CD4-positive, alpha-beta T cell treated with Interleukin-6 at 100 ng/mL for 8 hours (primary cell): ENCODE measurements at regions not wholly inside any gene's neighbourhood (a gene's known extent, or its start where the extent isn't known, plus 50 kb on each side); places are given as distances from the start of the nearest gene placed in this dataset.
"Not testable (repeated sequence)": the region's sequence is repeated elsewhere in the genome, so short reads cannot be mapped to it uniquely, and the experiment has no call there.

Experiments used
- DNase-seq: peaks from one replicate; pipeline ENCODE4 v3.0.0-alpha.2; 2020; ENCODE audit warnings: mixed read lengths, low spot score

DNA sequence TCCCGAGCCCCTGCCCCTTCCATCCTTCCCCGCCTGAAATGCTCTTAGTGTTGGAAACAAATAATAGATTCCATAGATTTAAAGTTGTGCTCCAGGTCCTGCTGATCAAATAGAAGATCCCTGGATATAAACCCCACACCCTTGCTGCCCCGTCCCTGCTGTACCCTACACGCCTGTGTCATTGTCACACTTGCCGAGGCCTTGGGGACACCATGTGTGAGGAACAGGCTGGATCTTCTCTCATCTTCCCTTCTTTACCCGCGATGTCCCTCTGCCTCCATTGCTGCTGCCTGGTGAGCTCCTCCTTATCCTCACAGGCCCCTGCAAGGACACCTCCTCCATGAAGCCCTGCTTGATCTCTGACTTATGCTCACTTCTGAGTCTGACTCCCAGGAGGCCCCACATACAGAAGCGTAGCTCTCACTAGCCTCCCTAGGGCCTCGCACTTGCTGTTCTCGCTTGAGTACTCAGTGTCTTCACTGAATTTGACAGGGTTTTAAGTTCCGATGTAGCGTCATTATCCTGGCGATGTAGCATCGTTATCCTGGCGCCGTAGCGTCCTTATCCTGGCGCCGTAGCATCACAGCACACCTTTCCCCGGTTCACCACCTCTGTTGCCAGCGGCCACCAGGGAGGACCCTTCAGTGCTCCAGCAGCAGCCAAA lies 221.9 kb downstream of the NDUFA10 start:
- no peak for DNase-seq

DNA sequence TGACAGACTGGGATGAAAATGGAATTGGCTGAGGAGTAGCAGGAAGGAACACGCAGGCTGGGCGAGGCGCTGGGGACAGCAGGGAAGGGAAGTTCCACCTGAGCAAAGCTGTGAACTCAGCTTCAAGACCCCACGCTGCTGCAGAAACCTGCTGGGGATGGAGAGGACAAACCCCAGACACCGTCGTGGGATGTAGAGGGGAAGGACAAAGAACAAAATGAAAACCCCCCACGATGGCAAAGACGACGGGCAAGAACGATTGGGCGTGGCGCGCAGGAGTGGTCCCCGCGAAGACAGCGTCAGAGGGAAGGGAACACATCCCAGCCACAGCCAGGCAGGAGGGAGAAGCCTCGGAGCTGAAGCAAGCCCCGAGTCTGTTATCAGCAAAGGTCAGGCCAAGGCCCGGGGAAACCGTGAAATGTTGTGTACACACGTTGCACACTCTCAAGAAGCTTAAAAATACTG lies 222.9 kb downstream of the NDUFA10 start:
- no peak for DNase-seq

DNA sequence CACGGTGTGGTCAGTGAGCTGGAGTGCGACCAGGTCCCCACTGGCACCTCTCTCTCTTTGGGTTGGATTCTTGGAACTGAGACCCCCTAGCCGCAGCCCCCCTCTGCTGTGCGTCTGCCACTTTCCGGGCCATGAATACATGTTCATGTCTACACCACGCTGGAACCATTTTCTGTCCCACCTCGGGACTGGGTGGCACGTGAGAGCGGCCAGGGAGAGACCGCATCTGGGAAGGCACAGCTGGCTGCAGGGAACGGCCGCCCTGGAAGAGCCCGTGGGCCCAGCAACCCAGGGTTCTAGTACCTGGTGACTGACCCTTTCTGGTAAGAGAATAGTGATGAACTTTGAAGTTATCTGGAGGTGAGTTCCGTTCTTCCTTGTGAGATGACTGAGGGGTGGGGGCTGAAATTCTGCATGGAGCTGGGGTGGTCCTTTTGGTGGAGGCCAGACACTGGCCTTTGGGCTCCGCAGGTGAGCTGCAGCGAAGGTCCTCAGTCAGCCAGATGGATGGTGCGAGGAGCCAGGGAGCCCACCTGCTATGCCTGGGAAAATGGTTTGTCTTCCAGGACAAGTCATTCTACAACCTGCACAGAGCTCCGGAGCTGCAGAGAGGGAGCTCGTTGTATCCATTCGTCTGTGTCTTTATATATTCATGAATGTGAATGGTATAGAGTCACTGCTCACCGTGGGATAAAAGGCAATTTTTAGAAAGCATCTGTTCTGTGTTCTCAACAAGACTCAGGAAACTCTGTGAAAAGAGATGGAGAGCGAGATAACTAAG lies 223.5 kb downstream of the NDUFA10 start:
- DNase-seq = no peak

DNA sequence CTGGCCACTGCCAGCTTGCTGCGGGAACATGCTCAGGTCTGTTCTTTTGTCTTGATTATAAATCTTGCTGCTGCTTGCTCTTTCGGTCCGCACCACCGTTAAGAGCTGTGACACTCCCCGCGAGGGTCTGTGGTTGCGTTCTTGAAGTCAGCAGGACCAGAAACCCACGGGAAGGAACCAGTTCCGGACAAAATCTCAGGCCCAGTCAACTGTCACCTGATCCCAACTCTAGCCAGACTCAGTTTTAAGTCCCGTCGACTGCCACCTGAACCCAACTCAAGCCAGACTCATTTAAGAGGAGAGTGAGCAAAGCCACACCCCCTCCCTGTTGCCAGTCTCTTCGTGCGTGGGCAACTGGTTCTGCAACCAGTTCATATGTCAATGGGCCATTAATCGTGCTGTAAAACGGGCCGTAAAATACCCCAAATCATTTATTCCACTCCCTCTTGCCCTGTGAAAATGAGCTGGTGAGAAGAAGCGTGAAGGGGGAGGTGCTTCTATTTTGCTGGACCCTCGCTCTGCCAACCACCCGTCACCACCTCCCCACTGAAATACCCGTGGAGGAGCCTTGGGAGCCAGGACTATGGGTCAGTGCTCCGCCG lies 224.3 kb downstream of the NDUFA10 start:
- no peak for DNase-seq

DNA sequence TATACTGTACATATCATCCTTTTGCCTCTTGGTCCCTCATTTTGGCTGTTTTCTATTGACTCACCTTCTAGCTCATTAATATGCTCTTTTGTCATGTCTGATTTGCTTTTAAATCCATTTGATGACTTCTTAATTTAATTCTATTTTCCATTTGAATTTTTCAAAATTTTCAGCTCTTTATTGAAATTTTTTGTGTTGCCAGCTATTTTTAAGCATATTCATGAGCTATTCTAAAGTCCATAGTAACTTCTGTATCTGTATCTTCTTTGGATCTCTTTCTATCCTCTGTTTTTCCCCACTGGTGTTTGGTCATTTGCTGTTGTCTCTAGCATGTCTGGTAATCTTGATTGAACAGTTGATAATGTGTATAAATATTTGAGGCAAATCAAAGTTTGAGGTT lies 227.8 kb downstream of the NDUFA10 start:
- DNase-seq = no peak

DNA sequence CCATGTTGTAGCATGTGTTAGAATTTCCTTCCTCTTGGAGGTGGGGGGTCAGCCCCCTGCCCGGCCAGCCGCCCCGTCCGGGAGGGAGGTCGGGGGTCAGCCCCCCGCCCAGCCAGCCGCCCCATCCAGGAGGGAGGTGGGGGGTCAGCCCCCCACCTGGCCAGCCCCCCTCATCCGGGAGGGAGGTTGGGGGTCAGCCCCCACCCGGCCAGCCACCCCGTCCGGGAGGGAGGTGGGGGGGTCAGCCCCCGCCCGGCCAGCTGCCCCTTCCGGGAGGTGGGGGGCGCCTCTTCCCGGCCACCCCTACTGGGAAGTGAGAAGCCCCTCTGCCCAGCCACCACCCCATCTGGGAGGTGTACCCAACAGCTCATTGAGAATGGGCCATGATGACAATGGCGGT lies 229.4 kb downstream of the NDUFA10 start:
- DNase-seq = not testable (repeated sequence)

DNA sequence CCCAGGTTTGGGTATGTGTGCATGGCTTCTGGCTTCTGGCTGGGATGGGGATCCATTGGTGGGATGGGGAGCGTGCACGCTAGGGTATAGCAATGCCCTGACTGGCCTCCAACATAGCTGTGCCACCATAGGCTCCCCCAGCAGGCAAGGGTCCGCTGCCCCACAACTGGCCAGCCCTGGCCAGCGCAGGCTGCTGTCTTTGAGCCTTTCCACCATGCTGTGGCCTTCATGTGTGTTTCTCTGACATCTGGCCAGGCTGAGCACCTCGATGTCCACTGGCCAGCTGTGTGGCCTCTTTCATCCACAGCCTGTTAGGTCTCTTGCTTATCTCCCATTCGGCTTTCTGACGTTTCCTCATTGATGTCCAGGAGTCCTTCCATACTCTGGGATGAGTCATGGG lies 231.3 kb downstream of the NDUFA10 start:
- no peak for DNase-seq

DNA sequence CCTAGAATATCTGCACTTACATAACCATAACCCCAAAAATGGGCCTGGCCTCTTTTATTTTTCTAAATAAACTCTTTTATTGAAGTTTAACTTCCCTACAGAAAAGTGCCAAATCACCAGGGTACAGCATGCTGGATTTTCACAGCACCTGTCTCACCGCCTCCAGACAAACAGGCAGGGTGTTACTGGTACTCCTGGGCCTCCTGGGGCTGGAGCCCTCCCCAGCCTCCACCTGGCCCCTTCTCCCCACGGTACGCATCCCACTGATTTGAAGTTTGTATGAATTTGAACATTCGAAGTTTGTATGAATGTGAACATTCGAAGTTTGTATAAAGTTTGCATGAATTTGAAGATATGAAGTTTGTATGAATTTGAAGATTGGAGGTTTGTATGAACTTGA lies 232.1 kb downstream of the NDUFA10 start:
- no peak for DNase-seq

DNA sequence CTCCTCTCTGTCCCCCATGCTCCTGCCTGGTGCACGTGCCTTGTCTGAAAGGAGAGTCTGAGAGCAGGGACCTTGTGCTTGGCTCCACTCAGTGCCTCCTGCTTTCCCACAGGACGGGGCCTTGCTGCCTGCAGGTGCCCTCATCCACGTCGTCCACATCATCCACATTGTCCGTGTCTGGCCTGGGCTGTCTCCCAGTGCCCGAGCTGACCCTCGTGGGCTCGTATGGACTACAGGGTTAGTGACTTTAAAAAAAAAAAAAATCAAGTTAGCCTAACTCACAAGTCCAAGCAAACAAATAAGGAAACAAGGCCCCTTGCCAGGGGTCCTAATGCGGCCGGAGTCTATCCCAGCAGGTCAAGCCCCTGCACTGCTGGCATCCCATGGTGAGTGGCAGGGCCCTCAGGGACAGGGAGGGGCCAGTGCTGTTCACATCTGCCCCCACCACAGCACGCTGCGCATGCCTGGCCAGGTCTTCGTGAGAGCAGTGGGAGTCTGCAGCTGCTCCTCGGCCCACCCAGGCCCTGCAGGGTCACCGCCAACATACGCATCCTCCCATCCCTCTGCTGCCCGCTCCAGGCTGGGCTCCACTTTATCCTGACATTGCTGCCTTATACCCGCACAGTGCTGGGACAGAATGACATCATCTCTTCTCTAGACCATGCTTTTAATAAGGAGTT lies 232.6 kb downstream of the NDUFA10 start:
- no peak for DNase-seq

DNA sequence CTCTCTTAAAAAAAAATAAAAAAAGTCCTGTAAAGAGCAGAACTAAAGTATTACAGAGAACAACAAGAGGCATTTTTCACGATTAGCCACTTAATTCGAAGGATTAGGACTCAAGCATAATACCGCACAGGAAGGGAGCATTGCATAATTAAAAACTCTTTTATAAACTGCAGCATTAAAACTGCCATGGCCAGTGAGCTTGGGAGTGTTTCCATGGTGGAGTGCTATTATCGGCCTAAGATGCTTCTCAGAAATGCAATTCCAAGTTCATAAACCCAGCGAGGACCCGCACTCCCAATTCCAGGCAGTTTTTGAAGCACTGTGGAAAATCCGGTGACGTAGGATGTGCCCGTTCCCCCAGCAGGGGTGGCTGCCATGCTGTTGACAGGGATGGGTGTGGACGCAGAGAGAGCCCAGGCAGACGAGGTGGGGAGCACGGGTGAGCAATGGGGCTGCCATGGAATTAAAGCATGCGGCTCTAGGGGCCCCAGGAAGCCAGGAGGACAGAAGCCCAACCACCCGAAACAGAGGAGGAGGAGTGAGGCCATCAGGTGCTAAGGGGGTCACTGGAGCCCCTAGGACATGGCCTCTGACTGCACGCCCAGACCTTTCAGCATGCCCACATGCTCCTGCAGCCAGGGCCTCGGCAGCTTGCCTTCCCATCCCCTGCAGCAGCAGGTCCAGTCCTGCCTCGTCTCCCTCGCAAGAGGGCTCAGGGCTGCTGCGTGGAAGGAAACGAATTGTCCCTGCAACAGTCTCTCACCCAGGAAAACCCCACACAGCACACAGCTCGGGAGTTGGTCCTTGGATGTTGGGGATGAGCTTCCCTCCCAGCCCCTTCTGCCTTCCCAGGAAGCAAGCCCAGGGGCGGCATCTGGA lies 233.4 kb downstream of the NDUFA10 start:
- DNase-seq = no peak

DNA sequence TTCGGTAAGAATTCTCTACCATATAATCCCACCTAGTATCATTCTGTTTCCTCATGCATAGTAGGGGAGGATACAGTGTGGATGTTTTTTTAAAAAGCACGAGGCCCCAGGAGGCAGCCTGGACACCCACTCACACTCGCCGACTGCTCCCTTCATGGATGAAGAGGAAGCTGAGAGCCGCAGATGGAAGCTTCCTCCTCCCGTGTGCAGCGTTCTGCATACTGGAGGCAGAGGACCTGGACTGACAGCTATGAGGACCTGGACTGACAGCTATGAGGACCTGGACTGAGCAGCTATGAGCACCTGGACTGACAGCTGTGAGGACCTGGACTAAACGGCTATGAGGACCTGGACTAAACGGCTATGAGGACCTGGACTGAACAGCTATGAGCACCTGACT lies 234.4 kb downstream of the NDUFA10 start:
- DNase-seq = no peak

DNA sequence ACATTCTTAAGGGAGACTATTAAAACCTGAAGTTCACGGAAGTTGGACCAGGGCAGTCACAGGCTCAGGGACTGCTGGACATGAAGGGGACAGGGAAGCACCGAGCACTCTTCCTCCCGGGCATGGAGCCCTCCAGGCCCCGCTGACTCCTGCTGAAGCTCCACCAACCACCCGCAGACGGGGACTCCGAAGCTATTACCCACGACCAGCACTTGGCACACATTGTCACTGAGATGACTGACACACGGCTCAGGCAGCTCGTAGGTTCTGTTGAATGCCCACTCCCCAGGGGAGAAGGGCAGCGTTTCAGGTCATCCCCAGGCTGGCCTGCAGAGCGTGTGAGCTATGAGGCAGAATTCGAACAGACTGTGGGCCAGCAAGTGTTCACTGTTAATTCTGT lies 234.8 kb downstream of the NDUFA10 start:
- no peak for DNase-seq

DNA sequence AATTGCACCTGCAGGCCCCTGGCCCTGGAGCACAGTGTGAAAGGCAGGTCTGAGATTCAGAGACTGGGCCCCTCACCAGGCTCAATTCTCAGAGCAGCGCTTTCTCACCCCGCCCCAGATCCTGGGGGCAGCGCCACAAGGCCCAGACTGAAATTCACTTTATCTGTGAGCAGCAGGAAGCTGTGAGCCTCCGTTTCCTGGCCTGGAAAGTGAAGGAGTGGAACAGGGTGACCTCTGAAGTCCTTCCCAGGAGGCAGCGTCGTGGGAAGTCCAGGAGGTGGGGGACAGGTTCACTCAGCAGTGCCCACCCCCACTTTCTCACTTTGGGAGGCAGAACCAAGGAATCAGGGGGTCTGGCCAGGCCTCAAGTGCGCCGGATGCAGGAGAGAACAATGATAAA lies 235.4 kb downstream of the NDUFA10 start:
- DNase-seq = no peak

DNA sequence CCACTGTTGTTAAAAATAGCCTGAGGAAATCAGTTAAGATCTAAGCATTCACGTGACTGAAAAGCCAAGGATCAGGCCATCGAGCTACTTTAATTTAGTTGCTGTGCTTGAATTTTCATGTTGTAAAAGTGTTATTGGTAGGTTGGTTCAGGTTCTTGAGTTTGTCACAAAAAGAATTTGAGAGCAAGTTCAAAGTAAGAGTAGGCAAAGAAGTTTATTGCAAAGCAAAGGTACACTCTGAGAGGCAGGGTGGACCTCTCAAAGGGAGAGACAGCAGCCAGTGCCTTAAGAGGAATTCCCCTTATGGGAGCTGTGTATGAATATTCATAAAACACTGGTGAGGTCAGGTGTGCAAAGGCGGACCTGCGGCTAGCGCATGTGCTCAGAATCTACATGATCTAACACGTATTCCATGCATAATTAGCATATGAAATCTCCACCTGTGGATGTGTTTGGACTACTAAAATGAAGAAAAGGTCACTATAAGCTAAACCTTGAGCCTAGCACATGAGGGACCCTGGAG lies 236.5 kb downstream of the NDUFA10 start:
- DNase-seq = no peak

DNA sequence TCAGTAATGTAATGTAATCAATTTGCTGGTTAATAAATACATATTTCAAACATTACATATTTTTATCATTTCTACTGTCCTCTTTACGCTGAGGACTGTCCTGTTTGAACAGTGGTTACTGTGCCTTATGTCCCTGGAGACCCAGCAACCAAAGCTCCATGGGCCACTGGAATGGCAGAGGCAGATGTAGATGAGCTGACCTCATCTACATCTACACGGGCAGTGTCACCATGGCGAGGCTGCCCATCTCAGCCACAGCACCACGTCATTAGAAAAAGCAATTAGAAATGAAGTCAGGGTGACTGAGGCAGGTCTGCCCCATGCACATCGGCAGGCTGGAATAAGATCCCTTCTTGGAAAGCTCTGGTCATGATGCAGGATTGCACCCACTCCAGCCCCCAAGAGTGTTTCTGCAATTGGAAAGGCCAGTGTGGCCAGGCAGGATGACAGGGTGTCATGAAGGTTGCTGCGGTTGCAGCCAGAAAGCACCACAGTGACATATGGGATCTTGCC lies 237.5 kb downstream of the NDUFA10 start:
- DNase-seq = no peak

DNA sequence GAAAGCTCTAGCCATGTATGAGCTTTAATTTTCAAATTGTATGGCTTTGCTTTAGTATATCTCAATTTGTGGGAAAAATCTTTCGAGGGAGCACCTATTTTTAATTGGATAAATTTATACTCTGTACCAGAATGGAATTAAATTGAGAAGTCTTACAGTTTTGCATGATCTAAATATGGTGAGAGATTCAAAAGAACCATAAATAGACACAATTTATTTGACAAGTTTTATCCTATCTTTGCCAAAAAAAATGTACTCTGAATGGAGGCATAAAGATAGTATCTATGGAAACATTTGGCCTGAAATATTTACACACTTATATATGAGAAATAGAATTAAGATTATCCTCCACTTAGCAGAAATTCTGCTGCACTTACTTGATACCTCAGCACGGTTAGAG lies 238.4 kb downstream of the NDUFA10 start:
- no peak for DNase-seq

DNA sequence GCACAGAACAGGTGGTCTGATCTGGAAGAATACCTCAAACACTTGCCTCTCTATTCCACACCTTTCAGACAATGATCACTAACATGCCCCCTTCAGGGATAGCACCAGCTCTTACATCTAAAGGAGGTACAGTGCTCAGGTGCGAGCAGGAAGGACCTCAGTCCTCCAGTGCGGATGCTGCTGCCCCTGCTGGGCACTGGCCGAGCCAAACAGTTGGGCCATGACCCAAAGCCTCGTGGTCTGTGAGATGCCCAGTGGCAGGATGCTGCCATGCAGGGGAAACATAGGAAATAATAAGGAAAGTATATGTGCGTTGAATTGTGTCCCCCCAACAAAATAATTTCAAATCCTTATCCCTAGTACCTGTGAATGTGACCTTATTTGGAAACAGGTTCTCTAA lies 243.7 kb downstream of the NDUFA10 start:
- DNase-seq = no peak

DNA sequence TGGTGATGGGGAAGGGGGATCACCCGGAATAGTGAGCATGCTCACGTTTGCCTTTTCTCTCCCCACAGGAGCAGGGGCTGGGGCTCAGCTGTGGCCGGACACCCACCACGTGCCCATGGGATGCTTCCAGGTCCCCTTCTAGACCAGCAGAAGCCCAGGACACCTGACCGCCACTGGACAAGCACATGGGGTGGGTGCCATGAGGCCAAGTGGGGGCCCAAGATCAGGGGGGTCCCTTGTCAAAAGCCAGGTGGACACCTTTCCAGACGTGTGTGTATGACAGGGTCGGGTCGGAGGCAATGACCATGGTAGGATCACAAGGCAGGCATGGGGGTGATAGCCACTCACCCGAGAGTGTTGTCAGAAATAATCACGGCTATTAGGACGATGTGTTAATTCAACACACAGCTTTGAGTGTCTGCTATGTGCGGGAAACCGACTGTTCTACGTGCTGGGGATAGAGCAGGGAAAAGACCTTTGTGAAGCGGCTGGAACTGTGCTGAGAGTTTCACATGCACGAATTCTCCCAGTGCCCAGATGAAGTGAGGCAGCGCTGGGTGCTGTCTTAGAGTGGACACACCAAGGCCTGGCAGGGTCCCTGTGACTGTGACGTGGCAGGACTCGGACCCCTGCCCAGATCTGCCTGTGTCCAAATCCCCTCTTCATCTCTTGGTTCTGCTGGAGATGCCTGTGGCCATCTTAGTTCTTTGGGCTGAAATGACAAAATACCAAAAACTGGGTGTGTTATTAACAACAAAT lies 244.7 kb downstream of the NDUFA10 start:
- no peak for DNase-seq

DNA sequence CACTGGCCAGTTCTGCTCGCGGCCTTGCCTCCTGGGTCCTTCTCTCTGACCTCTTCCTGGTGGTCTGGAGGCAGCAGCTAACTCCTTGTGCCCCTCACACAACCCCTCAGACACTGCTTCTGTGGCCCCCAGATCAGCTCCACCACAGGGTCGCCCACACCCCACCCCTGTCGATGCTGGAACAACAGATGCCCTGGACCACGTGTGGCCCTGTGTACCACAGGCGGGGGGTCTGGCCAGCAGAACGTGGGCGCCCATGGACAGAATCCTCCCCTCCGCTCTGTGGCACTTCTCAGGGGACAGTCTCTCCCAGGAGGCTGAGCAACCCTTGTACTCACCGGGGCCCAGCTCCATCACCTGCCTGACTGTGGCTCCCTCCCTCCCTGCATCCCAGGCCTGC lies 245.6 kb downstream of the NDUFA10 start:
- DNase-seq = no peak

DNA sequence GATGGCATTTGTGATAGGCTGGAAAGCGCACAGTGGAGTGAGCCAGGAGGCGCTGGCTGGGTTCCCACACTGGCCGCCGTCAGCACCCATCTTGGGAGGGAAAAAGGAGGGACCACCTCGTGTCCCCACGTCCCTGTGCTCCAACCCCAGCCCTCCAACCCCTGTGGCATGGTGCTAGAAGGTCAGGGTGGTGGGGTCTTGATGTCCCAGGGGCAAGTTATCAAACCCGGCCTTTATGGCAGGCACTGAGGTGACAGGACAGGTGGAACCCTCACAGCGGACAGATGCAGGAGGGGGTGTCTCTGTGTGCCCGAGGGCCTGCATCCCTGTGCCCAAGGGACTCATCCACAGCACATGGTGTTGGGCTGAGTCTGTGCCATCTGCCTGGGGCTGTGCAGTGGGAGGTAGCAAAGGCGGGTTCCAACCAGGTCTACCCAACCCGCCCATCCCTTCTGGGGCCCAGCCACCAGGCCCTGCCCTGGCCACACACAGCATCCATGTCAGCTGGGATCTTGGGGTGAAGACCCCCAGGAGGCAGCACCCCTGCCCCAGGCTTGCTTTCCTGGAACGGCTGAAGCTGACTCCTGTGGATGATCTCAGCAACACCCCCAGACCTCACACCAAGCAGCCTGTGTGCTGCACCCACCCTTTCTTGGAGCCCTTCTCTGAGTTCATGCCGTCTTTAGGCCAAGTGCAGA lies 246.1 kb downstream of the NDUFA10 start:
- DNase-seq = no peak
